HG03135 (cell line): ENCODE measurements at regions not wholly inside any gene's neighbourhood (a gene's known extent, or its start where the extent isn't known, plus 50 kb on each side); places are given as distances from the start of the nearest gene placed in this dataset.

Source experiments
- ATAC-seq: cut with Tn5 transposase; IDR thresholded peaks from one replicate; pipeline ENCODE4 v1.9.1; 2021; ENCODE audit warnings: mild to moderate bottlenecking, moderate library complexity; ENCODE audit not compliant: unreplicated experiment

- no peak for ATAC-seq
These were observed 608.7 kb upstream of the FAM174A start for GRCh38 chr5:99926463-99926862.

GRCh38 chr5:99922386-99922785 is 612.8 kb upstream of the FAM174A start:
- ATAC-seq = no peak

- ATAC-seq = no peak
These were observed 623.2 kb upstream of the FAM174A start for GRCh38 chr5:99911971-99912370.

- ATAC-seq = no peak
These were observed 628.4 kb upstream of the FAM174A start for GRCh38 chr5:99906776-99907175.

GRCh38 chr5:99901972-99902371 is 633.2 kb upstream of the FAM174A start:
- ATAC-seq = no peak

- no peak for ATAC-seq
These were observed 634.8 kb upstream of the FAM174A start for GRCh38 chr5:99900302-99900852.

GRCh38 chr5:99879791-99880511 is 655.2 kb upstream of the FAM174A start:
- no peak for ATAC-seq

DNA sequence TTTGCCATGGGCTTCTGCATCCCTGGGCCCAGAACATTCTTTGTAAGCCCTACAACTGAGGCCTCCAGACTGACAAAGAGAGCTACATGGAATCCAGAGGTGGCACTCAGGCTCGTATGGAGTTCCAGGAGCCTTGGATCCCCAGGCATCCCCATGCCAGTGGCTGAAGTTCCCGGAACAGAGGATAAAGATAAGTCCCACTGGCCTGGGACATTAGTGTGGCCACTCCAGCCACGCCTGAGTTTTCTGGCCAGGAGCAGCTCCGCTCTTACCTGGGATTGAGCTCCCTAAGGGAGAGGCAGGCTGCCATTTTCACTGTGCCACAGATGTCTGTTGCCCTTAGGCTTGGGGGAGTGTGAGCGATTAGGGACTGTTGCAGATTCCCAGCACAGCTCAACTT is 656.3 kb upstream of the FAM174A start:
- no peak for ATAC-seq

GRCh38 chr5:99866740-99867139 is 668.4 kb upstream of the FAM174A start:
- peak; percentile 76 for ATAC-seq

DNA sequence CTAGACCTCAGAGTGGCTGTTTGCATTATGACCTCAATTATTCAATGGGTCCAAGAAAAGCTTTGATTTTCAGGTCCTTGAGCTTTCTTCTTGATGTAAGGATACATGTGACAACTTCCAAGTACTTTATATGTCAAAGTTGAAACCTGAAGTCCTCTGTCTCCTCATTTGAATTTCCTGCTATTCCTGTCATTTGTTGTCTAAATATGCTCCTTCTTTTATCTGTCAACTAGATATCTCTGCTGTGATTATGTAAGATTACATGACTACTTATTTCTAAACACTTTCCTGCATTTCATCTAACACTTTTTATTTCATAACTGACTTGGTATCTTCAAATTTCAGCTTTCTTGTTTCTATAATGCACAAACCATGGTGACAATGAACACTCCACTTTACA is 670.0 kb upstream of the FAM174A start:
- ATAC-seq = no peak

GRCh38 chr5:99835791-99836190 is 699.4 kb upstream of the FAM174A start:
- no peak for ATAC-seq

DNA sequence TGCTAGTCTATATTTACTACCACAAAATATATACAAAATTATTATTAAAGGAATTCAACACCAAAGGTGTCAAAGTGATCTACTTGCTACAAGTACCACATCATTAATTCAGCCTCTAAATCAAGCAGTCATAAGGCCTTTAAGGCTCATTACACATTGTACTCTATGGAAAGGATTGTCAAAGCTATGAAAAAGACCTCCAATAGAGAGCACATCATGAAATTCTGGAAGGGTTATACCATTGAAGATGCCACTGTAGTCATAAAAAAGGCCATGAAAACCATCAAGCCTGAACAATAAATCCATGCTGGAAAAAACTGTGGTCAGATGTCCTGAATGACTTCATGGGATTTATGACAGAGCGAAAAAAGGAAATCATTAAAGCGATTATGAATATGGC is 708.0 kb upstream of the FAM174A start:
- ATAC-seq = no peak

- ATAC-seq = no peak
These were observed 717.4 kb upstream of the FAM174A start for GRCh38 chr5:99817796-99818195.

GRCh38 chr5:99814321-99815063 is 720.7 kb upstream of the FAM174A start:
- no peak for ATAC-seq

- ATAC-seq = no peak
These were observed 726.4 kb upstream of the FAM174A start for GRCh38 chr5:99808657-99809230.

DNA sequence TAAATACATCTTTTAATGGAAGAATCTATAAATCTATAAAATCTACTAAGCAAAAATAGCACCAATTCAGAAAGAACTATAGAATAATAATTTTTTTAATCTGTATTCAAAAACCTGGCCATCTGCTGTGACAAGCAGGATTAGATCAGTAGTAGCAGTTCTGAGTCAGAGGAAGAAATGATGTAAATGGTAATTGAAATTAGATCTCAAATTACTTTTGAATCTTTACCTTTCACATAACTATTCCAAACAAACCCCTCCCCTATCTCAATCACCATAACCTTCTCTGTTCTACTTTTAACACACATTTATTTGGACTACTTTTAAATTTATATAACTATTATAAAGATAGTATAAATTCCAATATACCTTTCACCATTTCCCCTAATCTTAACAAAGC is 727.8 kb upstream of the FAM174A start:
- no peak for ATAC-seq

- ATAC-seq = no peak
These were observed 740.1 kb upstream of the FAM174A start for GRCh38 chr5:99795031-99795430.

DNA sequence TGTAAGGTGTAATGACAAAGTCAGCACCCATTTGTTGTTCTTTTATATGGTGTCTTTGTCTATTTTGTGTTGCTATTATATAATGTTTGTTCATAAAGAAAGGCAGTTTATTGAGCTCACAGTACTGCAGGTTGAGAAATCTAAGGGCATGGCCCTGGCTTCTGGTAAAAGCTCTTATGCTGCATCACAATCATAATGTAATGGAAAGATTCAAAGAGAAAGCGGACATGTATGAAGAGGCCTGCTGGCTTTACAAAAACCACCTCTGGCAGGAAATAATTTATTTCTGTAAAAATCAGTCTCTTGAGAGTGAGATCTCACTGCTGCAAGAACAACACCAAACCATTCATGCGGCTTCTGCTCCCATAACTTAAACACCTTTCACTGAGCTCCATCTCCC is 746.7 kb upstream of the FAM174A start:
- ATAC-seq = no peak

DNA sequence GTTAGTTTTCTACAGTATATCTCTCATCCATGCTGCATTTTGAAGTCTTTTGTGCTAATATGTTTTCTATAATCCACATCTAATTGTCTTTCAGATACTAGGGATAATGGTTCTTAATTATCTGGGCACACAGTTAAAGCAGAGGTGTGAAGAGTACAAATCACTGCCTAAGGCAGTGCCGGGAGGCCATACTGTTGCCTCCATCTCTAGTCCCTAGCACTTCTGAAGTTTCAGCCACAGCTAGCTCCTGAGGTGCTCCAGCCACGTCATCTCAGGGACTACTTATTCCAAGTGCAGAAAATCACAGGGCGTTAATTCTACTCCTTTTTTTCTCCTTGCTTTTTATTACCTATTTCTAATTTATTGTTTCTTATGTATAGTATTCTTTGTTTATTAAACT is 760.0 kb upstream of the FAM174A start:
- no peak for ATAC-seq

DNA sequence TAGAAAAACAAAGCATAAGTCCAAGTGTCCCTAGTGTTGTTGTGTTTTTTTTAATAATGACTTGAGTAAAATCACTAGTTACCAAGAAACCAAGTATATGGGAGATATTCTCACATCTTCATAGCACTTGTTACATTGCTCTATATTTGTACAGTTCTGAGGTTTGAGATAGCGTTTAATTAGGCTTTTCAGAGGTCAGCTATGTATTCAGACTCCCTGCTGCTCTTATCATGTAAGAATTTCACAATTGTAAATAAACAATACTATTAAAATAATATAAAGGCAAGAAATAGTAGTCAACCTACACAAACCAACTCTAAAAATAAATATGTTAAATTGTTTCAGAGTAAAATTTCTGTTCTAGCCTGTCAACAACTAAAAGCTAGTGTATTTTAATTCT is 761.9 kb upstream of the FAM174A start:
- ATAC-seq = no peak

GRCh38 chr5:99771296-99771695 is 763.9 kb upstream of the FAM174A start:
- ATAC-seq = no peak

GRCh38 chr5:99765011-99765410 is 770.2 kb upstream of the FAM174A start:
- no peak for ATAC-seq
